Adrenal gland (tissue), 5 donors: ENCODE measurements at regions not wholly inside any gene's neighbourhood (a gene's known extent, or its start where the extent isn't known, plus 50 kb on each side); places are given as distances from the start of the nearest gene placed in this dataset.

ENCODE experiments used
- POLR2A ChIP-seq, 2 donors: fragments of 450-650 bp; IDR thresholded peaks; one replicate each; pipeline ENCODE4 v1.6.1; 2017; ENCODE audit warnings: antibody characterized with exemption in 2 of 2, mild to moderate bottlenecking in 2 of 2, moderate library complexity in 1 of 2
- TF ChIP-seq, protein P1 (sequence below), 6 experiments: fragments of 450-650 bp in 4 of 6; fragments of 200-600 bp in 2 of 6; sonication (generic) in 1 of 6; IDR thresholded peaks; 1 replicate in 5 of 6; 2 replicates in 1 of 6; pipeline versions ENCODE4 v1.5.1 to v1.8.0; 2016 to 2021; ENCODE audit warnings: antibody characterized with exemption in 6 of 6, mild to moderate bottlenecking in 2 of 6, moderate library complexity in 1 of 6
- donor health status: DM: no; HTN: no; CAD: no.

GRCh38 chr16:82433042-82433441 lies 193.7 kb upstream of the CDH13 start:
- TF ChIP-seq, protein P1, sequence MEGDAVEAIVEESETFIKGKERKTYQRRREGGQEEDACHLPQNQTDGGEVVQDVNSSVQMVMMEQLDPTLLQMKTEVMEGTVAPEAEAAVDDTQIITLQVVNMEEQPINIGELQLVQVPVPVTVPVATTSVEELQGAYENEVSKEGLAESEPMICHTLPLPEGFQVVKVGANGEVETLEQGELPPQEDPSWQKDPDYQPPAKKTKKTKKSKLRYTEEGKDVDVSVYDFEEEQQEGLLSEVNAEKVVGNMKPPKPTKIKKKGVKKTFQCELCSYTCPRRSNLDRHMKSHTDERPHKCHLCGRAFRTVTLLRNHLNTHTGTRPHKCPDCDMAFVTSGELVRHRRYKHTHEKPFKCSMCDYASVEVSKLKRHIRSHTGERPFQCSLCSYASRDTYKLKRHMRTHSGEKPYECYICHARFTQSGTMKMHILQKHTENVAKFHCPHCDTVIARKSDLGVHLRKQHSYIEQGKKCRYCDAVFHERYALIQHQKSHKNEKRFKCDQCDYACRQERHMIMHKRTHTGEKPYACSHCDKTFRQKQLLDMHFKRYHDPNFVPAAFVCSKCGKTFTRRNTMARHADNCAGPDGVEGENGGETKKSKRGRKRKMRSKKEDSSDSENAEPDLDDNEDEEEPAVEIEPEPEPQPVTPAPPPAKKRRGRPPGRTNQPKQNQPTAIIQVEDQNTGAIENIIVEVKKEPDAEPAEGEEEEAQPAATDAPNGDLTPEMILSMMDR (IDR thresholded peaks at IDR 0.05): no peak
- TF ChIP-seq POLR2A (IDR thresholded peaks at IDR 0.05): no peak
